ENCODE measurements at regions not wholly inside any gene's neighbourhood (a gene's known extent, or its start where the extent isn't known, plus 50 kb on each side); places are given as distances from the start of the nearest gene placed in this dataset.

GRCh38 chr15:66952756-66953522 lies 112.5 kb upstream of the SMAD3 start:
- Histone ChIP-seq H2AFZ (replicated peaks; ENCODE audit: low read length, poor library complexity) (no peak overlapping the region), H3K36me3 (ENCODE audit: control insufficient read depth, insufficient read depth, low read length) (no peaks in the 10 kb centered on the region), H3K4me2 (ENCODE audit: low read depth, low read length) (no peak overlapping the region), H4K20me1 (ENCODE audit: insufficient read depth, low read length) (no peaks in the 10 kb centered on the region), H4K91ac (ENCODE audit: insufficient read depth, low read depth, low read length) (no peak overlapping the region), H3K27ac (ENCODE audit: insufficient read depth, low read length) (no peak overlapping the region), H3K23ac (ENCODE audit: low read depth, low read length) (no peak overlapping the region), H3K79me1 (ENCODE audit: low read depth in 1 of 2, low read length in 2 of 2) (peaks cover 0 to 12% of the 10 kb centered on the region in 2 experiments; a peak in 2 of 4 replicates), H3K4ac (ENCODE audit: low read depth, low read length) (no peak overlapping the region), H3K9me1 (ENCODE audit: insufficient read depth, low read length) (peaks cover 18% of the 10 kb centered on the region), H2BK20ac (ENCODE audit: low read depth, low read length) (no peak overlapping the region), H3K9me3 (ENCODE audit: control insufficient read depth, insufficient read depth, low read length) (no peaks in the 10 kb centered on the region), H3K18ac (ENCODE audit: low read depth, low read length) (no peak overlapping the region), H3K9ac (ENCODE audit: low read depth, low read length) (no peak overlapping the region), H2AK5ac (ENCODE audit: low read depth, low read length) (peak overlapping the region; percentile 49; the same call in 1 of the 2 replicates), H3K4me1 (ENCODE audit: control insufficient read depth, insufficient read depth, low read length) (peaks cover 3% of the 10 kb centered on the region), H3K4me3 (ENCODE audit: insufficient read depth, low read depth, low read length) (no peak overlapping the region), H3K56ac (ENCODE audit: extremely low read depth, insufficient read depth, low read length) (no peak overlapping the region), H2BK15ac (ENCODE audit: low read depth, low read length) (no peak overlapping the region), H2BK120ac (ENCODE audit: low read depth, low read length) (no peak overlapping the region), H3K27me3 (ENCODE audit: control insufficient read depth, insufficient read depth, low read length) (no peaks in the 10 kb centered on the region), H3K14ac (replicated peaks; ENCODE audit: low read depth, low read length) (no peak overlapping the region), H4K8ac (ENCODE audit: low read depth in 2 of 2, low read length in 2 of 2) (no peak overlapping the region), H2BK5ac (ENCODE audit: low read depth, low read length, poor library complexity, severe bottlenecking) (no peak overlapping the region), H4K5ac (ENCODE audit: low read depth, low read length) (no peak overlapping the region), H2AK9ac (replicated peaks; ENCODE audit: low read depth, low read length, poor library complexity) (no peak overlapping the region)
- WGBS, 2 experiments (ENCODE audit: extremely low coverage in 2 of 2, insufficient read length in 1 of 2): 96% methylated on average over 2 of the region's 6 CpGs; no CpG with 5 or more reads in 1 of the 2 experiments
- no peak for DNase-seq
- intact Hi-C loops (cut with micrococcal nuclease) (no loop called here), in situ Hi-C loops (cut with MboI; ENCODE audit: low sequenced_read_pairs) (loop anchor here (5.0 kb wide), 2 partner anchors 114 to 479 kb away; partner anchors contain the start of gene SMAD3), dilution Hi-C loops (cut with HindIII; ENCODE audit: low sequenced_read_pairs, unreplicated experiment) (no loop called here)
- ChIA-PET POLR2A (ENCODE audit: unreplicated experiment) (no interaction called here), CTCF (no interaction called here)
- BruUV-seq (replicated peaks): no TSS peak
- no peak for ATAC-seq (ENCODE audit: low read depth)
- no peak for TF ChIP-seq CEBPB (IDR thresholded peaks at IDR 0.05; ENCODE audit: low read depth, low read length)
- TF ChIP-seq USF2 (IDR thresholded peaks at IDR 0.05; ENCODE audit: low read depth, low read length): 0 out of 2 replicates have a peak, but pooled peaks have one; percentile 38
